Prostate gland (tissue), 2 donors: ENCODE measurements at regions not wholly inside any gene's neighbourhood (a gene's known extent, or its start where the extent isn't known, plus 50 kb on each side); places are given as distances from the start of the nearest gene placed in this dataset.

Experiments used
- CTCF ChIP-seq, 4 experiments: fragments of 200-600 bp in 2 of 4; fragments of 450-650 bp in 2 of 4; sonication (generic) in 2 of 4; IDR thresholded peaks; 1 replicate in 3 of 4; 2 replicates in 1 of 4; pipeline ENCODE4 v1.5.1; 2016 to 2019; ENCODE audit warnings: antibody characterized with exemption in 4 of 4, mild to moderate bottlenecking in 2 of 4, moderate library complexity in 2 of 4
- POLR2A ChIP-seq: fragments of 450-650 bp; IDR thresholded peaks from one replicate; pipeline ENCODE4 v1.6.1; 2016; ENCODE audit warnings: antibody characterized with exemption, mild to moderate bottlenecking
- POLR2AphosphoS5 ChIP-seq: sonication (generic); formaldehyde crosslinking; IDR thresholded peaks from one replicate; pipeline ENCODE4 v1.6.1; 2017; ENCODE audit warnings: antibody characterized with exemption

GRCh38 chr6:84596488-84596887 is 167.9 kb downstream of the TBX18 start:
- TF ChIP-seq CTCF (IDR thresholded peaks at IDR 0.05) (no peak), POLR2AphosphoS5 (no peak), POLR2A (no peak)
